ENCODE measurements at regions not wholly inside any gene's neighbourhood (a gene's known extent, or its start where the extent isn't known, plus 50 kb on each side); places are given as distances from the start of the nearest gene placed in this dataset.

DNA sequence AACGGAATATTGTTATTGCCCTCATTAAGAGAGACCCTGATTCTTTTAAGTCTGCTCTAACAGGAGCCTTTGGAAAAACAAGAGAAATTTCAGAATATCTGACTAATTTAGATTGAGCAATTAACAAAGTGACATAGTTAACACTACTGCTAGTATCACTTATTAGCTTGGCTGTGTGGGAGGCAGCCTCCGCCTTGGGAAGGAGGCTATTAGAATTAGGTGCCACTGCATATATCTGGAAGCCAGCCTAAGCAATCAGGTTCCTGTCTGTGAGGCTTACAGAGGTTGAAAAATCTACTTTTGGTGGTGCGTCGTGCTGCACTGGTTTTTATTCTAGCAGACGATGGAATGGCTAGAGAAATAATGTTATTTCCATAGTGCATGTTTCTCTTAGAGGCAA is 227.2 kb downstream of the OLFM4 start:
- Histone ChIP-seq H3K4me2 (replicated peaks; ENCODE audit: extremely low read depth, low read length, poor library complexity, severe bottlenecking) (no peak overlapping the region), H3K4me3 (replicated peaks in 1 of 3; ENCODE audit: low read depth in 2 of 3, low read length in 3 of 3) (no peak overlapping the region), H3K4me1 (ENCODE audit: control insufficient read depth in 1 of 2, insufficient read depth in 2 of 2, low read length in 2 of 2) (no peaks in the 10 kb centered on the region), H3K27me3 (ENCODE audit: control insufficient read depth in 2 of 2, insufficient read depth in 2 of 2, low read length in 2 of 2) (no peaks in the 10 kb centered on the region), H3K9me3 (replicated peaks in 1 of 2; ENCODE audit: control insufficient read depth in 1 of 2, insufficient read depth in 1 of 2, low read length in 2 of 2) (no peaks in the 10 kb centered on the region), H3K79me2 (ENCODE audit: insufficient read depth, low read length) (no peaks in the 10 kb centered on the region), H4K20me1 (ENCODE audit: insufficient read depth, low read length) (no peaks in the 10 kb centered on the region), H3K36me3 (replicated peaks in 1 of 2; ENCODE audit: control insufficient read depth in 1 of 2, insufficient read depth in 2 of 2, low read length in 2 of 2) (no peaks in the 10 kb centered on the region), H2AFZ (ENCODE audit: insufficient read depth, low read depth, low read length, poor library complexity, severe bottlenecking) (no peak overlapping the region), H3K9ac (ENCODE audit: insufficient read depth, low read length, poor library complexity, severe bottlenecking) (no peak overlapping the region), H3K27ac (ENCODE audit: low read depth in 1 of 2, low read length in 2 of 2) (no peak overlapping the region)
- H3K27me3 Mint-ChIP-seq (ENCODE audit: low read depth in 3 of 3), result peaks cover 0 to 4% (median 2%) of the 10 kb centered on the region in 3 donors
- TF ChIP-seq, protein P1, sequence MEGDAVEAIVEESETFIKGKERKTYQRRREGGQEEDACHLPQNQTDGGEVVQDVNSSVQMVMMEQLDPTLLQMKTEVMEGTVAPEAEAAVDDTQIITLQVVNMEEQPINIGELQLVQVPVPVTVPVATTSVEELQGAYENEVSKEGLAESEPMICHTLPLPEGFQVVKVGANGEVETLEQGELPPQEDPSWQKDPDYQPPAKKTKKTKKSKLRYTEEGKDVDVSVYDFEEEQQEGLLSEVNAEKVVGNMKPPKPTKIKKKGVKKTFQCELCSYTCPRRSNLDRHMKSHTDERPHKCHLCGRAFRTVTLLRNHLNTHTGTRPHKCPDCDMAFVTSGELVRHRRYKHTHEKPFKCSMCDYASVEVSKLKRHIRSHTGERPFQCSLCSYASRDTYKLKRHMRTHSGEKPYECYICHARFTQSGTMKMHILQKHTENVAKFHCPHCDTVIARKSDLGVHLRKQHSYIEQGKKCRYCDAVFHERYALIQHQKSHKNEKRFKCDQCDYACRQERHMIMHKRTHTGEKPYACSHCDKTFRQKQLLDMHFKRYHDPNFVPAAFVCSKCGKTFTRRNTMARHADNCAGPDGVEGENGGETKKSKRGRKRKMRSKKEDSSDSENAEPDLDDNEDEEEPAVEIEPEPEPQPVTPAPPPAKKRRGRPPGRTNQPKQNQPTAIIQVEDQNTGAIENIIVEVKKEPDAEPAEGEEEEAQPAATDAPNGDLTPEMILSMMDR (IDR thresholded peaks at IDR 0.05), result no peak
- no peaks in the 10 kb centered on the region for H3K4me1 Mint-ChIP-seq
- H3K4me3 Mint-ChIP-seq, result no peak overlapping the region
- DNase-seq, result no peak
- H3K27ac Mint-ChIP-seq, result no peak overlapping the region
- no peaks in the 10 kb centered on the region for H3K9me3 Mint-ChIP-seq
- no peaks in the 10 kb centered on the region for H3K36me3 Mint-ChIP-seq
- intact Hi-C loops (cut with micrococcal nuclease), result no loop called here
- 100% methylated on average over 1 of the region's 5 CpGs for WGBS (ENCODE audit: insufficient coverage)

DNA sequence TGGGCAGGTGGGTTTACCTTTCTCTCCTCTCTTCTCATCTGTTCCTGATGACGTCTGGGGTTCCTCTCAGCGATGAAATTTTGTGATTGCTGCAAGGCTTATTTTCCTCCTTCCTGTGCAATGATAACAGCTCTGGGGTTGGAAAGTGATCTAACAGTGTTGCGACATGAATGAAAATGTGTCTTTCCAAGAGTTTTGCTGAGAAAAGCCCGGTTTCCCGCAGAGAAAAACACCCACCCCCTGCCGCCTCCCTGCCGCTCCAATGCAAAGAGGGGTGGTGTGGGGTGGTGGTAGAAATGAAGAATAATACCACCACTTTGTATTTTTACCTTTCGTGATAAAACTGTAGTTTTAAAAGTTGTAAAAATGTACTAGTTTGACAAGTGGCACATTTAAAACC is 232.0 kb downstream of the OLFM4 start:
- Histone ChIP-seq H2AFZ (ENCODE audit: insufficient read depth, low read depth, low read length, poor library complexity, severe bottlenecking) (no peak overlapping the region), H3K36me3 (replicated peaks in 1 of 2; ENCODE audit: control insufficient read depth in 1 of 2, insufficient read depth in 2 of 2, low read length in 2 of 2) (no peaks in the 10 kb centered on the region), H3K9ac (ENCODE audit: insufficient read depth, low read length, poor library complexity, severe bottlenecking) (no peak overlapping the region), H3K9me3 (replicated peaks in 1 of 2; ENCODE audit: control insufficient read depth in 1 of 2, insufficient read depth in 1 of 2, low read length in 2 of 2) (no peaks in the 10 kb centered on the region), H3K4me1 (ENCODE audit: control insufficient read depth in 1 of 2, insufficient read depth in 2 of 2, low read length in 2 of 2) (no peaks in the 10 kb centered on the region), H3K79me2 (ENCODE audit: insufficient read depth, low read length) (no peaks in the 10 kb centered on the region), H3K27ac (ENCODE audit: low read depth in 1 of 2, low read length in 2 of 2) (no peak overlapping the region), H3K27me3 (ENCODE audit: control insufficient read depth in 2 of 2, insufficient read depth in 2 of 2, low read length in 2 of 2) (no peaks in the 10 kb centered on the region), H4K20me1 (ENCODE audit: insufficient read depth, low read length) (no peaks in the 10 kb centered on the region), H3K4me2 (replicated peaks; ENCODE audit: extremely low read depth, low read length, poor library complexity, severe bottlenecking) (no peak overlapping the region), H3K4me3 (replicated peaks in 1 of 3; ENCODE audit: low read depth in 2 of 3, low read length in 3 of 3) (no peak overlapping the region)
- intact Hi-C loops (cut with micrococcal nuclease), result no loop called here
- H3K27me3 Mint-ChIP-seq (ENCODE audit: low read depth in 3 of 3), result peaks cover 0 to 4% (median 2%) of the 10 kb centered on the region in 3 donors
- no peak overlapping the region for H3K4me3 Mint-ChIP-seq
- no peaks in the 10 kb centered on the region for H3K9me3 Mint-ChIP-seq
- no peaks in the 10 kb centered on the region for H3K4me1 Mint-ChIP-seq
- DNase-seq, result no peak
- WGBS (ENCODE audit: insufficient coverage), result no CpG with 5 or more reads among the region's 8 CpGs
- TF ChIP-seq, protein P1 (IDR thresholded peaks at IDR 0.05), result no peak
- no peaks in the 10 kb centered on the region for H3K36me3 Mint-ChIP-seq
- H3K27ac Mint-ChIP-seq, result no peak overlapping the region
